ENCODE measurements at regions not wholly inside any gene's neighbourhood (a gene's known extent, or its start where the extent isn't known, plus 50 kb on each side); places are given as distances from the start of the nearest gene placed in this dataset.

GRCh38 chr5:29197631-29198454 lies 1995.6 kb upstream of the CDH6 start:
- Histone ChIP-seq H3K36me3 (ENCODE audit: control insufficient read depth in 2 of 4, insufficient read depth in 4 of 4, low read length in 3 of 4) (no peaks in the 10 kb centered on the region), H3K14ac (ENCODE audit: insufficient read length) (no peak overlapping the region), H3K27ac (ENCODE audit: low read depth, low read length) (no peak overlapping the region), H3K4me3 (ENCODE audit: extremely low read depth in 1 of 4, insufficient read depth in 2 of 4, low read depth in 3 of 4, low read length in 4 of 4) (no peak overlapping the region), H3K4me2 (ENCODE audit: insufficient read depth in 1 of 2, low read depth in 2 of 2, low read length in 2 of 2) (no peak overlapping the region), H3K18ac (ENCODE audit: extremely low read depth, low read length) (no peak overlapping the region), H4K91ac (replicated peaks; ENCODE audit: insufficient read length, low read length) (no peak overlapping the region), H2BK20ac (ENCODE audit: low read length) (no peak overlapping the region), H3K79me1 (ENCODE audit: low read depth, low read length) (no peaks in the 10 kb centered on the region), H2BK12ac (ENCODE audit: low read depth, low read length) (no peak overlapping the region), H3K23ac (ENCODE audit: insufficient read length) (no peak overlapping the region), H3K9me3 (ENCODE audit: insufficient read depth in 2 of 2, low read depth in 1 of 2, low read length in 1 of 2) (no peaks in the 10 kb centered on the region), H3K27me3 (replicated peaks in 1 of 4; ENCODE audit: control insufficient read depth in 3 of 4, extremely low read depth in 1 of 4, insufficient read depth in 3 of 4, low read length in 3 of 4) (no peaks in the 10 kb centered on the region), H4K20me1 (replicated peaks in 1 of 2; ENCODE audit: control insufficient read depth in 1 of 2, insufficient read depth in 2 of 2, low read length in 2 of 2) (no peaks in the 10 kb centered on the region), H2AFZ (ENCODE audit: low read length) (no peak overlapping the region), H3K9ac (replicated peaks in 1 of 4; ENCODE audit: extremely low read depth in 1 of 4, low read depth in 3 of 4, low read length in 3 of 4) (no peak overlapping the region), H3K56ac (replicated peaks; ENCODE audit: insufficient read length, low read depth, low read length) (no peak overlapping the region), H4K8ac (ENCODE audit: extremely low read depth, insufficient read depth, low read length) (no peak overlapping the region), H3K4me1 (replicated peaks in 1 of 4; ENCODE audit: control insufficient read depth in 3 of 4, insufficient read depth in 4 of 4, low read length in 3 of 4) (peaks cover 0 to 2% (median 0%) of the 10 kb centered on the region in 4 experiments; a peak in 1 of 7 replicates), H2BK120ac (replicated peaks; ENCODE audit: low read depth, low read length) (no peak overlapping the region), H4K5ac (ENCODE audit: insufficient read length, low read depth, low read length) (no peak overlapping the region), H2BK5ac (ENCODE audit: low read depth, low read length) (no peak overlapping the region), H2AK5ac (ENCODE audit: low read depth, low read length) (no peak overlapping the region), H2BK15ac (ENCODE audit: low read length) (no peak overlapping the region), H3K4ac (replicated peaks; ENCODE audit: insufficient read length, low read depth, low read length) (no peak overlapping the region), H3K79me2 (ENCODE audit: control insufficient read depth in 1 of 2, insufficient read depth in 2 of 2, low read length in 2 of 2) (no peaks in the 10 kb centered on the region), H3K23me2 (ENCODE audit: low read depth, low read length) (no peaks in the 10 kb centered on the region)
- ChIA-PET POLR2A (ENCODE audit: partially characterized antibody) (no interaction called here), CTCF (ENCODE audit: partially characterized antibody) (interaction anchor here (0.6 kb wide), 1 partner anchor 826 kb away, joined by 3 read pairs; no protein-coding TSS in a partner anchor)
- FAIRE-seq = no peak
- no peak for DNase-seq (ENCODE audit: low read depth in 1 of 2, low spot score in 2 of 2)
- WGBS, 2 experiments (ENCODE audit: extremely low coverage in 1 of 2, insufficient coverage in 1 of 2, insufficient read length in 1 of 2, insufficient replicate concordance in 2 of 2, low coverage in 1 of 2, low lambda C conversion rate in 2 of 2, missing lambda C conversion rate in 1 of 2) = 94% methylated on average over 2 of the region's 2 CpGs; no CpG with 5 or more reads in 1 of the 2 experiments
- TF ChIP-seq BACH1 (IDR thresholded peaks at IDR 0.05; ENCODE audit: low read length) = no peak
- TF ChIP-seq CHD2 (IDR thresholded peaks at IDR 0.05; ENCODE audit: low read length) = no peak
- TF ChIP-seq CREB1 (IDR thresholded peaks at IDR 0.05) = no peak
- no peak for TF ChIP-seq ASH2L (IDR thresholded peaks at IDR 0.05; ENCODE audit: low read length)
- no peak for TF ChIP-seq RXRA (IDR thresholded peaks at IDR 0.05; ENCODE audit: insufficient read depth, low read depth, low read length)
- TF ChIP-seq SP2 (IDR thresholded peaks at IDR 0.05; ENCODE audit: low read length) = no peak
- TF ChIP-seq ZNF274 (IDR thresholded peaks at IDR 0.05; ENCODE audit: borderline replicate concordance, extremely low read depth, low read length) = no peak
- no peak for TF ChIP-seq EP300 (IDR thresholded peaks at IDR 0.05; ENCODE audit: borderline replicate concordance in 1 of 2, low read depth in 2 of 2, low read length in 2 of 2)
- no peak for TF ChIP-seq PHF8 (conservative IDR thresholded peaks at IDR 0.05; ENCODE audit: low read depth, low read length)
- no peak for TF ChIP-seq SIN3A (conservative IDR thresholded peaks at IDR 0.05 in 1 of 2, IDR thresholded peaks at IDR 0.05 in 1 of 2; ENCODE audit: low read depth in 1 of 2, low read length in 2 of 2)
- no peak for TF ChIP-seq TAF1 (IDR thresholded peaks at IDR 0.05; ENCODE audit: low read depth, low read length)
- no peak for TF ChIP-seq BCL11A (IDR thresholded peaks at IDR 0.05; ENCODE audit: low read depth in 2 of 2, low read length in 2 of 2)
- no peak for TF ChIP-seq HDAC2 (IDR thresholded peaks at IDR 0.05; ENCODE audit: borderline replicate concordance in 1 of 2, low read depth in 2 of 2, low read length in 2 of 2)

Measured in H1 (cell line).